SK-N-SH treated with all-trans-retinoic acid at 6 μM for 48 hours (cell line): ENCODE measurements at regions not wholly inside any gene's neighbourhood (a gene's known extent, or its start where the extent isn't known, plus 50 kb on each side); places are given as distances from the start of the nearest gene placed in this dataset.

Experiments used
- ATAC-seq: fragments of 200-7000 bp; cut with Tn5 transposase; 3 replicates; pipeline ENCODE4 v1.9.1; 2020; ENCODE audit warnings: mild to moderate bottlenecking, moderate library complexity
- ARNTL ChIP-seq: fragments of 450-650 bp; formaldehyde crosslinking; IDR thresholded peaks from 2 replicates; pipeline ENCODE4 v1.5.0; 2020; ENCODE audit warnings: low read depth, mild to moderate bottlenecking, moderate library complexity, borderline replicate concordance
- BACH2 ChIP-seq: fragments of 250-450 bp; sonication (Bioruptor Pico); IDR thresholded peaks from 2 replicates; pipeline ENCODE4 v1.9.0; 2021; ENCODE audit warnings: mild to moderate bottlenecking, borderline replicate concordance
- CREB5 ChIP-seq: fragments of 250-450 bp; sonication (Bioruptor Pico); IDR thresholded peaks from 2 replicates; pipeline ENCODE4 v1.5.1; 2020; ENCODE audit warnings: low read depth, mild to moderate bottlenecking, moderate library complexity
- CSDC2 ChIP-seq: fragments of 250-450 bp; sonication (Bioruptor Pico); IDR thresholded peaks from 2 replicates; pipeline ENCODE4 v1.5.0; 2020; ENCODE audit warnings: mild to moderate bottlenecking, moderate library complexity
- CSRNP3 ChIP-seq: fragments of 250-450 bp; sonication (Bioruptor Pico); IDR thresholded peaks from 2 replicates; pipeline ENCODE4 v1.5.1; 2021; ENCODE audit warnings: mild to moderate bottlenecking, moderate library complexity
- GLIS3 ChIP-seq: fragments of 250-450 bp; sonication (Bioruptor Pico); IDR thresholded peaks from 2 replicates; pipeline ENCODE4 v1.5.0; 2020; ENCODE audit warnings: mild to moderate bottlenecking, moderate library complexity
- ISL1 ChIP-seq: fragments of 250-450 bp; sonication (Bioruptor Pico); IDR thresholded peaks from 2 replicates; pipeline ENCODE4 v2.1.2; 2022; ENCODE audit warnings: mild to moderate bottlenecking, moderate library complexity
- OSR1 ChIP-seq: fragments of 250-450 bp; sonication (Bioruptor Pico); IDR thresholded peaks from 2 replicates; pipeline ENCODE4 v1.8.0; 2022; ENCODE audit warnings: moderate library complexity, mild to moderate bottlenecking, inconsistent platforms
- PATZ1 ChIP-seq: fragments of 250-450 bp; sonication (Bioruptor Pico); IDR thresholded peaks from 2 replicates; pipeline ENCODE4 v1.8.0; 2020; ENCODE audit warnings: mild to moderate bottlenecking, moderate library complexity, borderline replicate concordance
- POU6F1 ChIP-seq: fragments of 250-450 bp; sonication (Bioruptor Pico); IDR thresholded peaks from 2 replicates; pipeline ENCODE4 v1.8.0; 2021; ENCODE audit warnings: low read depth, mild to moderate bottlenecking, moderate library complexity, borderline replicate concordance
- PPARA ChIP-seq: fragments of 250-450 bp; sonication (Bioruptor Pico); IDR thresholded peaks from 2 replicates; pipeline ENCODE4 v1.5.0; 2020; ENCODE audit warnings: mild to moderate bottlenecking, borderline replicate concordance
- TOX ChIP-seq: fragments of 250-450 bp; sonication (Bioruptor Pico); IDR thresholded peaks from 2 replicates; pipeline ENCODE4 v1.8.0; 2021; ENCODE audit warnings: mild to moderate bottlenecking, moderate library complexity, borderline replicate concordance
- TSHZ2 ChIP-seq: fragments of 250-450 bp; sonication (Bioruptor Pico); IDR thresholded peaks from 2 replicates; pipeline ENCODE4 v1.5.0; 2020; ENCODE audit warnings: mild to moderate bottlenecking, moderate library complexity
- ZC3H10 ChIP-seq: fragments of 250-450 bp; sonication (Bioruptor Pico); IDR thresholded peaks from 2 replicates; pipeline ENCODE4 v1.5.1; 2021; ENCODE audit warnings: mild to moderate bottlenecking, moderate library complexity
- ZFP3 ChIP-seq: fragments of 250-450 bp; sonication (Bioruptor Pico); IDR thresholded peaks from 2 replicates; pipeline ENCODE4 v1.5.0; 2020; ENCODE audit warnings: mild to moderate bottlenecking, moderate library complexity
- ZFP30 ChIP-seq: fragments of 450-650 bp; formaldehyde crosslinking; IDR thresholded peaks from 2 replicates; pipeline ENCODE4 v1.5.0; 2022; ENCODE audit warnings: mild to moderate bottlenecking, moderate library complexity
- ZNF565 ChIP-seq: fragments of 450-650 bp; formaldehyde crosslinking; conservative IDR thresholded peaks from 2 replicates; pipeline ENCODE4 v1.5.0; 2020; ENCODE audit warnings: low read depth, mild to moderate bottlenecking, moderate library complexity
- ZNF70 ChIP-seq: fragments of 450-650 bp; formaldehyde crosslinking; IDR thresholded peaks from 2 replicates; pipeline ENCODE4 v1.5.0; 2020; ENCODE audit warnings: mild to moderate bottlenecking, moderate library complexity
- ZNF8 ChIP-seq: fragments of 450-650 bp; formaldehyde crosslinking; IDR thresholded peaks from 2 replicates; pipeline ENCODE4 v1.5.0; 2020; ENCODE audit warnings: mild to moderate bottlenecking, moderate library complexity

GRCh38 chr10:21099291-21100062 lies 202.4 kb upstream of the NEBL start (continued):
- TF ChIP-seq CSRNP3 (CRISPR knock-in tag) = no peak
- no peak for TF ChIP-seq ZNF565 (CRISPR knock-in tag)
- no peak for TF ChIP-seq ARNTL
- TF ChIP-seq GLIS3 (CRISPR knock-in tag) = no peak
- TF ChIP-seq ZNF8 (CRISPR knock-in tag) = no peak; the same call in 1 of the 2 replicates
- no peak for TF ChIP-seq CSDC2
- no peak for TF ChIP-seq POU6F1
- peak; percentile 66 for TF ChIP-seq TSHZ2 (CRISPR knock-in tag)

GRCh38 chr10:21097926-21098355 lies 200.8 kb upstream of the NEBL start:
- ATAC-seq = no peak
- TF ChIP-seq BACH2 (CRISPR knock-in tag) (no peak), CREB5 (CRISPR knock-in tag) (no peak), OSR1 (CRISPR knock-in tag) (no peak), GLIS3 (CRISPR knock-in tag) (no peak), TOX (CRISPR knock-in tag) (no peak), TSHZ2 (CRISPR knock-in tag) (no peak), ARNTL (no peak), ZFP3 (CRISPR knock-in tag) (no peak), ISL1 (CRISPR knock-in tag) (no peak), ZFP30 (CRISPR knock-in tag) (no peak), ZNF70 (CRISPR knock-in tag) (no peak), CSRNP3 (CRISPR knock-in tag) (no peak)
- TF ChIP-seq, all 23 proteins: peak for 0

- no peak for TF ChIP-seq ARNTL
- no peak for TF ChIP-seq ZNF565 (CRISPR knock-in tag)
- no peak for TF ChIP-seq OSR1 (CRISPR knock-in tag)
- TF ChIP-seq ISL1 (CRISPR knock-in tag) = no peak
- no peak for TF ChIP-seq ZFP30 (CRISPR knock-in tag)
- no peak for TF ChIP-seq PPARA (CRISPR knock-in tag)
- no peak for TF ChIP-seq PATZ1 (CRISPR knock-in tag)
- TF ChIP-seq ZNF70 (CRISPR knock-in tag) = no peak
- no peak for TF ChIP-seq ZC3H10 (CRISPR knock-in tag)
- ATAC-seq = no peak
Observed at GRCh38 chr10:21095494-21096055, 198.5 kb upstream of the NEBL start.
